ENCODE measurements at regions not wholly inside any gene's neighbourhood (a gene's known extent, or its start where the extent isn't known, plus 50 kb on each side); places are given as distances from the start of the nearest gene placed in this dataset.

DNA sequence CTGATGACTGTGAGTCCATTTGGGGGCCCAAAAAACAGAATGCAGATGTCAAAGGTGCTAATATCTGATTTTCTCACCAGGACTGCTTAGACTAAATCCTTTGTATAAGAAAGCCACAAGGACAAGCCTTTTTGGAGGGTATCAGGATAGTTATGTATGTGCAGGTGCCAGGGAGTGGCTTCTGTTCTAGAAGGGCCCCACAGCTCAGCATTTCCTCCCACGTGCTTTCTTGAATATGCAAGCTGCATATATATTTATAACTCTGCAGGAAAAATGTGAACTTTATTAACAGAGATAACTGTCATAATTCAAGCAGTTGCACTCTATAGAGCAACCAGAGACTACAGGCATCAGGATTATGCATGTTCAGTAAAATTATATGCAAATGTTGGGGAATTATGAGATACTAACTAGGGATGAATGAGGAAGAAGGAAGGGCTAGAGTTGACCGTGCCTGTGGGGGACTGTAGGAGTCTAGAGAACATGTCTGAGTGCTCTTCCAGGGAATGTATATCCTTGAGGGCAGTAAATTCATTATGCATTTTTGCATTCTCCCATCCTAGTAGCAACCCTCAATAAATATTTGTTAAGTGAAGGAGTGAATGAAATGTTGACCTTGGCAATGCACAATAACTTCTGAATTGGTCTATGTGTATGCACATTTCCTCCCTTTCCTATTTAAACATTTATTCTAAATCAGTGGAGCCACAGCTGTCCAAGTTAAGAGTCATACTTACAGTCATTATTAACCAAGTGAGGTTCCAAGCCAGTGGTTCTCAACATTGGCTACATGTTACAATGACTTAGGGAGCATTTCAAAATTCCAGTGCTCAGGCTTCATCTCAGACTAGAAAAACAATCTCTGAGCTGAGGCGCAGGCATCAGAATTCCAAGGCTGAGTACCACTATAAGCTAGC is 94.8 kb upstream of the ANKRD28 start:
- TF ChIP-seq, protein P1, sequence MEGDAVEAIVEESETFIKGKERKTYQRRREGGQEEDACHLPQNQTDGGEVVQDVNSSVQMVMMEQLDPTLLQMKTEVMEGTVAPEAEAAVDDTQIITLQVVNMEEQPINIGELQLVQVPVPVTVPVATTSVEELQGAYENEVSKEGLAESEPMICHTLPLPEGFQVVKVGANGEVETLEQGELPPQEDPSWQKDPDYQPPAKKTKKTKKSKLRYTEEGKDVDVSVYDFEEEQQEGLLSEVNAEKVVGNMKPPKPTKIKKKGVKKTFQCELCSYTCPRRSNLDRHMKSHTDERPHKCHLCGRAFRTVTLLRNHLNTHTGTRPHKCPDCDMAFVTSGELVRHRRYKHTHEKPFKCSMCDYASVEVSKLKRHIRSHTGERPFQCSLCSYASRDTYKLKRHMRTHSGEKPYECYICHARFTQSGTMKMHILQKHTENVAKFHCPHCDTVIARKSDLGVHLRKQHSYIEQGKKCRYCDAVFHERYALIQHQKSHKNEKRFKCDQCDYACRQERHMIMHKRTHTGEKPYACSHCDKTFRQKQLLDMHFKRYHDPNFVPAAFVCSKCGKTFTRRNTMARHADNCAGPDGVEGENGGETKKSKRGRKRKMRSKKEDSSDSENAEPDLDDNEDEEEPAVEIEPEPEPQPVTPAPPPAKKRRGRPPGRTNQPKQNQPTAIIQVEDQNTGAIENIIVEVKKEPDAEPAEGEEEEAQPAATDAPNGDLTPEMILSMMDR (optimal IDR thresholded peaks at IDR 0.05 in 1 of 3, IDR thresholded peaks at IDR 0.05 in 1 of 3, conservative IDR thresholded peaks at IDR 0.05 in 1 of 3; ENCODE audit: extremely low read depth in 1 of 3, insufficient read depth in 2 of 3, low read length in 3 of 3) = no peak
- TF ChIP-seq EZH2 (IDR thresholded peaks at IDR 0.05; ENCODE audit: low read length) = no peak

Measured in keratinocyte (primary cell).